Ascending aorta (tissue), 2 donors: ENCODE measurements at regions not wholly inside any gene's neighbourhood (a gene's known extent, or its start where the extent isn't known, plus 50 kb on each side); places are given as distances from the start of the nearest gene placed in this dataset.

Experiments
- DNase-seq, 2 donors: peaks; one replicate each; pipeline ENCODE4 v3.0.0-alpha.2; 2019; ENCODE audit warnings: low spot score in 2 of 2
- H3K27ac ChIP-seq, 2 donors: fragments of 200-600 bp; sonication (generic); one replicate each; pipeline ENCODE4 v1.5.1; 2016 to 2017; ENCODE audit warnings: mild to moderate bottlenecking in 1 of 2
- H3K27me3 ChIP-seq: fragments of 200-600 bp; sonication (generic); one replicate; pipeline ENCODE4 v1.5.1; 2017
- H3K36me3 ChIP-seq, 2 donors: fragments of 200-600 bp; sonication (generic); one replicate each; pipeline ENCODE4 v1.5.1; 2016
- H3K4me1 ChIP-seq, 2 donors: fragments of 200-600 bp; sonication (generic); one replicate each; pipeline ENCODE4 v1.5.1; 2016 to 2017; ENCODE audit warnings: mild to moderate bottlenecking in 1 of 2
- H3K4me3 ChIP-seq, 2 donors: fragments of 200-600 bp; sonication (generic); one replicate each; pipeline ENCODE4 v1.5.1; 2016 to 2017; ENCODE audit warnings: mild to moderate bottlenecking in 1 of 2
- H3K9me3 ChIP-seq, 2 donors: fragments of 200-600 bp; sonication (generic); one replicate each; pipeline ENCODE4 v1.5.1; 2016
- intact Hi-C: fragments of 100-400 bp; cut with DNase I; formaldehyde crosslinking; loops from one replicate; pipeline ENCODE4 v1.15.1; 2023
- TF ChIP-seq, protein P1 (sequence below), 3 experiments: fragments of 200-600 bp in 2 of 3; fragments of 450-650 bp in 1 of 3; sonication (generic) in 2 of 3; IDR thresholded peaks; one replicate each; pipeline ENCODE4 v1.5.1; 2016 to 2019; ENCODE audit warnings: antibody characterized with exemption in 3 of 3, mild to moderate bottlenecking in 1 of 3, moderate library complexity in 1 of 3

DNA sequence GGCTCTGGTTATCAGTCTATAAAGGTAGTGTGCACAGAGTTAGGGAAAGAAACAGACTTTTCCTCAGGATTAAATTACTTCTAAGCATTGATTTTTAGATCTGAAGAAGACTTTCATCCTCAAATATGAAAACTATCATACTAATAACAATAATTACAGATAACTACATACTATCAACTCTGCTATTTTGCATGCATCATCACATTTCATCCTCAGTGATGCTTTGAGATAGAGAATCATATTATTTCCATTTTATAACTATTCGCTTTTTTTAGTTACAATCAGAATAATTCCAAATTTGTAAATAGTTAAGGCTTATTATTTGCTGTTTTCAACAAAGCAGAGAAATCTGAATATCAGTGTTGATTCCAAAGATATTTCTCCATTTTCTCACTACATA lies 239.2 kb downstream of the MEIS1 start:
- H3K36me3 ChIP-seq: no peaks in the 10 kb centered on the region
- DNase-seq: no peak
- no peak overlapping the region for H3K4me3 ChIP-seq
- H3K9me3 ChIP-seq: no peaks in the 10 kb centered on the region
- TF ChIP-seq, protein P1, sequence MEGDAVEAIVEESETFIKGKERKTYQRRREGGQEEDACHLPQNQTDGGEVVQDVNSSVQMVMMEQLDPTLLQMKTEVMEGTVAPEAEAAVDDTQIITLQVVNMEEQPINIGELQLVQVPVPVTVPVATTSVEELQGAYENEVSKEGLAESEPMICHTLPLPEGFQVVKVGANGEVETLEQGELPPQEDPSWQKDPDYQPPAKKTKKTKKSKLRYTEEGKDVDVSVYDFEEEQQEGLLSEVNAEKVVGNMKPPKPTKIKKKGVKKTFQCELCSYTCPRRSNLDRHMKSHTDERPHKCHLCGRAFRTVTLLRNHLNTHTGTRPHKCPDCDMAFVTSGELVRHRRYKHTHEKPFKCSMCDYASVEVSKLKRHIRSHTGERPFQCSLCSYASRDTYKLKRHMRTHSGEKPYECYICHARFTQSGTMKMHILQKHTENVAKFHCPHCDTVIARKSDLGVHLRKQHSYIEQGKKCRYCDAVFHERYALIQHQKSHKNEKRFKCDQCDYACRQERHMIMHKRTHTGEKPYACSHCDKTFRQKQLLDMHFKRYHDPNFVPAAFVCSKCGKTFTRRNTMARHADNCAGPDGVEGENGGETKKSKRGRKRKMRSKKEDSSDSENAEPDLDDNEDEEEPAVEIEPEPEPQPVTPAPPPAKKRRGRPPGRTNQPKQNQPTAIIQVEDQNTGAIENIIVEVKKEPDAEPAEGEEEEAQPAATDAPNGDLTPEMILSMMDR (IDR thresholded peaks at IDR 0.05): no peak
- no peak overlapping the region for H3K27ac ChIP-seq
- no peaks in the 10 kb centered on the region for H3K4me1 ChIP-seq
- intact Hi-C loops: no loop called here
- H3K27me3 ChIP-seq: no peaks in the 10 kb centered on the region

DNA sequence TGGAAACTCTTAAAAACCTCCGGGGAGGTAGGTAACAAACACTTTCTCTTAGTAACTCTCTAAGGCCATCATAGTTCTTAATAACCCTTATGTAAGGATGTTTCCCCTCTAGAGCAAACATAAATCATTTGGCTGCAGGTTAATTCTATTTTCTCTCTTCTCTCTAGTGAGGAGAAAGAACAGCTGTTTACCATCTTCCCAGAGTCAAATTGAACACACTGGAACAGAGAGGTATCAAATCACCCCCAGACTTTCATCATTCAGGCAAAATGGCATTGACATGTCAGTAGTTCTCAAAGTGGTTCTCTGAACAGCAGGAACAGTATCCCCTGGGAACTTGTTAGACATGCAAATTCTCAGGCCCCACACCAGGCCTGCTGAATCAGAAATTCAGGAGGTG lies 240.7 kb downstream of the MEIS1 start:
- H3K9me3 ChIP-seq: no peaks in the 10 kb centered on the region
- no peaks in the 10 kb centered on the region for H3K4me1 ChIP-seq
- H3K27ac ChIP-seq: no peak overlapping the region
- intact Hi-C loops: no loop called here
- TF ChIP-seq, protein P1 (IDR thresholded peaks at IDR 0.05): no peak
- H3K36me3 ChIP-seq: no peaks in the 10 kb centered on the region
- no peaks in the 10 kb centered on the region for H3K27me3 ChIP-seq
- DNase-seq: no peak
- H3K4me3 ChIP-seq: no peak overlapping the region

DNA sequence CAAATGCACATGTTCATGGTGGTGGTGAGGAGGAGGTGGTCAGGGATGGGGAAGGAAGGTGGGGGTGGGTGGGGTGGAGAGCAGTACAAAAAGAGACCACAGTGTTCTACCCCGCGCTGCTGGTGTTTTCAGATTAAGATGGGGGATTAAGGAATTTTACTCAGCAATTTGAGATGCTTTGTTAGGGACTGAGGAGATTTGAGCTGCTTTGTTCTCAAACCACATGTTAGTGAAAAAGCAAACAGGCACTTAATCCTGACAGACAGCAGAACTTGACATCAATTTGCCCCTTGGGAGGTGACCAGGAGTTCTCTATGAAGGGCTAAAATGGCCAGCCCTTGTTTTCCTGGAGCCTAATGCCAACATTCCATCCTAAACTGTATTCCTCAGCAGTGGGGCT lies 244.5 kb downstream of the MEIS1 start:
- Histone ChIP-seq H3K4me3 (no peak overlapping the region), H3K27me3 (no peaks in the 10 kb centered on the region), H3K27ac (no peak overlapping the region), H3K36me3 (no peaks in the 10 kb centered on the region), H3K9me3 (no peaks in the 10 kb centered on the region), H3K4me1 (peaks cover 0 to 3% of the 10 kb centered on the region in 2 donors)
- no peak for DNase-seq
- TF ChIP-seq, protein P1 (IDR thresholded peaks at IDR 0.05): no peak
- intact Hi-C loops: no loop called here

DNA sequence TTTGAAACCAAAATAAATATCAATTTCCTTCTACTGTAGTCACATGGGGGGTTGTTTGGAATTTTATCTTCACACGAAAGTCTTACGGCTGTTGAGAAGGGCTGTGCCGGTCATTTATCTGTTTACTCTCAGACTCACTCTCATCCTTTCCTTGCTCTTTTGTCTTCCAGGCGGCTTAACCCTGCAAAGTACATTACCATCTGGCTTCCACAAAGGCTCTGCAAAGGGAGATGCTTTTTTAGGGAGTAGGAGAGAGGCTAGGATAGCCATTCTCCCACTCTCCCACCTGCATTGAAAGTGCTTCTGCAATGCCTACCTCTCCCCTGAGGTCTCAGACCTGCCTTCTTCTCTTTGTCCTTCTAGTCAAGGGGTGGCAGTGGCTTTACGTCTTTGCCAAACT lies 247.6 kb downstream of the MEIS1 start:
- H3K36me3 ChIP-seq: no peaks in the 10 kb centered on the region
- peaks cover 0 to 3% of the 10 kb centered on the region in 2 donors for H3K4me1 ChIP-seq
- peak overlapping the region in 1 of 2 donors; percentile 40 for H3K27ac ChIP-seq
- DNase-seq: no peak
- TF ChIP-seq, protein P1 (IDR thresholded peaks at IDR 0.05): no peak
- H3K27me3 ChIP-seq: no peaks in the 10 kb centered on the region
- no peaks in the 10 kb centered on the region for H3K9me3 ChIP-seq
- intact Hi-C loops: no loop called here
- no peak overlapping the region for H3K4me3 ChIP-seq

DNA sequence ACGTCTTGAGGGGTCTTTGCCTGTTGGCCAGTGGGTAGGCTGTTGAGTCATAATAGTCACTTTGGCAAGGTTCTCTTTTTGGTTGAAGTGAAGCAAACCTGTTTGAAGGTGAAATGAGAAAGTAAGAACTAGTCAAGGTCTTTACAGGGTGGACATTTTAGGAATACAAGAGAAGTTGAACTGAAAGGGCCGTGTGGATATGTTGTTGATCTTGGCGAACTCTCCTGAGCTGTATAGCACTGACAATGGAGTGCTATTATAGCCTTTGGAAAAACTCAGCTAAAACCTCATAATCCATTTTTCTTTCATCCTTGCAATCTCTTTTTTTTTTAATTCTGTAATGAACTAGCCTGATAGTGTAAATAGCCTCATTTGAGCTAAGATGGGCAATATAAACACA lies 248.1 kb downstream of the MEIS1 start:
- peak overlapping the region in 1 of 2 donors; percentile 40 for H3K4me3 ChIP-seq
- peaks cover 0 to 3% of the 10 kb centered on the region in 2 donors for H3K4me1 ChIP-seq
- H3K27me3 ChIP-seq: no peaks in the 10 kb centered on the region
- H3K36me3 ChIP-seq: no peaks in the 10 kb centered on the region
- intact Hi-C loops: no loop called here
- TF ChIP-seq, protein P1 (IDR thresholded peaks at IDR 0.05): no peak
- peak overlapping the region in 1 of 2 donors; percentile 40 for H3K27ac ChIP-seq
- no peak for DNase-seq
- H3K9me3 ChIP-seq: no peaks in the 10 kb centered on the region

DNA sequence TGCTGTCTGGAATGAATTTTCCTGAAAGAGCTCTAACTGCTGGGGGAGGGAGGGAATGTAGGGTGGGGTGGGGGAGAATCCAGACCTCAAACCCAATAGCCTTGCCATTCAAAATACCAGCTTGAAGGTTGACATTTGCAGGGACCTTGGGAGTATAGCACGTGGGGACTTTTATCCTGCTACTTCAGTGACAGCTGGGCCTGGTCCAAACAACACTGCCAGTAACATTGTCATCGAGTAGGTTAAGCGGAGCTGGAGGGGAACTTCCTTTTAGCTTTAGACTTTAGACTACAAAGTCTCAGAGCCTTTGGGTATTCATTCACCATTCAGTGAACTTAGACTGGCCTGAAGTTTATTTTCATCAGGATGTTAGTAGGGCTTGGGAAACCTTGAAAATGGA lies 248.7 kb downstream of the MEIS1 start:
- intact Hi-C loops: no loop called here
- peak overlapping the region in 1 of 2 donors; percentile 40 for H3K4me3 ChIP-seq
- no peaks in the 10 kb centered on the region for H3K9me3 ChIP-seq
- H3K4me1 ChIP-seq: peaks cover 0 to 3% of the 10 kb centered on the region in 2 donors
- peak overlapping the region in 1 of 2 donors; percentile 40 for H3K27ac ChIP-seq
- H3K36me3 ChIP-seq: no peaks in the 10 kb centered on the region
- no peak for DNase-seq
- no peaks in the 10 kb centered on the region for H3K27me3 ChIP-seq
- TF ChIP-seq, protein P1 (IDR thresholded peaks at IDR 0.05): no peak
